NCI-H1105 treated with DMSO at 0.1 percent for 48 hours (cell line): ENCODE measurements at regions not wholly inside any gene's neighbourhood (a gene's known extent, or its start where the extent isn't known, plus 50 kb on each side); places are given as distances from the start of the nearest gene placed in this dataset.
"Not testable (repeated sequence)": the region's sequence is repeated elsewhere in the genome, so short reads cannot be mapped to it uniquely, and the experiment has no call there.

Experiments used
- DNase-seq: peaks from one replicate; lab custom pipeline; 2025; lab: John Stamatoyannopoulos, UW

- DNase-seq, result no peak
These were observed 212.8 kb upstream of the PRICKLE2 start for GRCh38 chr3:64438066-64438465.

GRCh38 chr3:64437131-64437530, 211.9 kb upstream of the PRICKLE2 start:
- no peak for DNase-seq

GRCh38 chr3:64435023-64435422, 209.8 kb upstream of the PRICKLE2 start:
- DNase-seq, result not testable (repeated sequence)

- DNase-seq, result no peak
These were observed 207.6 kb upstream of the PRICKLE2 start for GRCh38 chr3:64432870-64433269.

GRCh38 chr3:64431526-64432091, 206.3 kb upstream of the PRICKLE2 start:
- DNase-seq, result peak; percentile 60

- DNase-seq, result no peak
These were observed 202.4 kb upstream of the PRICKLE2 start for GRCh38 chr3:64427671-64428070.

- DNase-seq, result no peak
These were observed 201.3 kb upstream of the PRICKLE2 start for GRCh38 chr3:64426551-64426950.

GRCh38 chr3:64422932-64423331, 197.7 kb upstream of the PRICKLE2 start:
- no peak for DNase-seq

- no peak for DNase-seq
These were observed 196.9 kb upstream of the PRICKLE2 start for GRCh38 chr3:64422192-64422591.

- DNase-seq, result no peak
These were observed 192.6 kb upstream of the PRICKLE2 start for GRCh38 chr3:64417816-64418215.

- no peak for DNase-seq
These were observed 188.8 kb upstream of the PRICKLE2 start for GRCh38 chr3:64414043-64414442.

- DNase-seq, result no peak
These were observed 185.8 kb upstream of the PRICKLE2 start for GRCh38 chr3:64411101-64411500.

- no peak for DNase-seq
These were observed 185.0 kb upstream of the PRICKLE2 start for GRCh38 chr3:64410226-64410625.

- no peak for DNase-seq
These were observed 183.5 kb upstream of the PRICKLE2 start for GRCh38 chr3:64408770-64409169.

GRCh38 chr3:64406271-64406670, 181.0 kb upstream of the PRICKLE2 start:
- no peak for DNase-seq

GRCh38 chr3:64405211-64405835, 180.1 kb upstream of the PRICKLE2 start:
- DNase-seq, result no peak

- DNase-seq, result no peak
These were observed 175.4 kb upstream of the PRICKLE2 start for GRCh38 chr3:64400706-64401105.

GRCh38 chr3:64399205-64399800, 174.0 kb upstream of the PRICKLE2 start:
- peak; percentile 34 for DNase-seq

- no peak for DNase-seq
These were observed 173.2 kb upstream of the PRICKLE2 start for GRCh38 chr3:64398476-64398875.

- no peak for DNase-seq
These were observed 172.7 kb upstream of the PRICKLE2 start for GRCh38 chr3:64398006-64398405.

GRCh38 chr3:64397573-64397972, 172.3 kb upstream of the PRICKLE2 start:
- DNase-seq, result no peak

GRCh38 chr3:64395490-64395889, 170.2 kb upstream of the PRICKLE2 start:
- no peak for DNase-seq

- no peak for DNase-seq
These were observed 167.9 kb upstream of the PRICKLE2 start for GRCh38 chr3:64393193-64393592.

GRCh38 chr3:64392001-64392400, 166.7 kb upstream of the PRICKLE2 start:
- no peak for DNase-seq
